ENCODE measurements at regions not wholly inside any gene's neighbourhood (a gene's known extent, or its start where the extent isn't known, plus 50 kb on each side); places are given as distances from the start of the nearest gene placed in this dataset.

- H3K9me3 ChIP-seq = no peaks in the 10 kb centered on the region
- no peaks in the 10 kb centered on the region for H3K36me3 Mint-ChIP-seq
- no peaks in the 10 kb centered on the region for H3K36me3 ChIP-seq (ENCODE audit: control insufficient read depth in 2 of 2, extremely low read depth in 1 of 2, insufficient read depth in 1 of 2, low read length in 1 of 2)
- no peak overlapping the region for H3K4me3 ChIP-seq (ENCODE audit: control insufficient read depth in 1 of 2, extremely low read depth in 1 of 2, low read length in 1 of 2)
- POLR2A ChIA-PET = no interaction called here
- WGBS (ENCODE audit: insufficient coverage) = 88% methylated on average over 8 of the region's 11 CpGs
- no peak overlapping the region for H3K27ac ChIP-seq (ENCODE audit: low read length)
- H3K9me3 Mint-ChIP-seq = no peaks in the 10 kb centered on the region
- H3K4me1 ChIP-seq (ENCODE audit: control insufficient read depth in 1 of 2, extremely low read depth in 1 of 2, insufficient read depth in 2 of 2, low read length in 2 of 2) = no peaks in the 10 kb centered on the region
- peaks cover 0 to 3% of the 10 kb centered on the region in 2 donors for H3K27me3 Mint-ChIP-seq
- H3K4me3 Mint-ChIP-seq = no peak overlapping the region
- DNase-seq (no peak), ATAC-seq (replicated peaks in 1 of 4) (no peak)
- CTCF ChIA-PET = no interaction called here
- H3K27me3 ChIP-seq (replicated peaks in 1 of 2; ENCODE audit: control insufficient read depth in 2 of 2, extremely low read depth in 1 of 2, insufficient read depth in 2 of 2, low read length in 1 of 2) = peaks cover 0 to 3% of the 10 kb centered on the region in 2 experiments
- no peaks in the 10 kb centered on the region for H3K4me1 Mint-ChIP-seq
- H3K27ac Mint-ChIP-seq = no peak overlapping the region
Observed at GRCh38 chr7:3207387-3207902, 93.6 kb upstream of the SDK1 start.

GRCh38 chr7:3210531-3210930 lies 90.5 kb upstream of the SDK1 start:
- Histone ChIP-seq H3K4me1 (ENCODE audit: control insufficient read depth in 1 of 2, extremely low read depth in 1 of 2, insufficient read depth in 2 of 2, low read length in 2 of 2) (no peaks in the 10 kb centered on the region), H3K9me3 (no peaks in the 10 kb centered on the region), H3K27me3 (replicated peaks in 1 of 2; ENCODE audit: control insufficient read depth in 2 of 2, extremely low read depth in 1 of 2, insufficient read depth in 2 of 2, low read length in 1 of 2) (peaks cover 0 to 3% of the 10 kb centered on the region in 2 experiments), H3K27ac (ENCODE audit: low read length) (no peak overlapping the region), H3K36me3 (ENCODE audit: control insufficient read depth in 2 of 2, extremely low read depth in 1 of 2, insufficient read depth in 1 of 2, low read length in 1 of 2) (no peaks in the 10 kb centered on the region), H3K4me3 (ENCODE audit: control insufficient read depth in 1 of 2, extremely low read depth in 1 of 2, low read length in 1 of 2) (no peak overlapping the region)
- ATAC-seq (replicated peaks in 1 of 4) (no peak), DNase-seq (no peak)
- ChIA-PET POLR2A (no interaction called here), CTCF (no interaction called here)
- Mint-ChIP-seq H3K27me3 (peaks cover 0 to 3% of the 10 kb centered on the region in 2 donors), H3K4me3 (no peak overlapping the region), H3K36me3 (no peaks in the 10 kb centered on the region), H3K27ac (no peak overlapping the region), H3K4me1 (no peaks in the 10 kb centered on the region), H3K9me3 (no peaks in the 10 kb centered on the region)
- no CpG with 5 or more reads among the region's 2 CpGs for WGBS (ENCODE audit: insufficient coverage)

DNA sequence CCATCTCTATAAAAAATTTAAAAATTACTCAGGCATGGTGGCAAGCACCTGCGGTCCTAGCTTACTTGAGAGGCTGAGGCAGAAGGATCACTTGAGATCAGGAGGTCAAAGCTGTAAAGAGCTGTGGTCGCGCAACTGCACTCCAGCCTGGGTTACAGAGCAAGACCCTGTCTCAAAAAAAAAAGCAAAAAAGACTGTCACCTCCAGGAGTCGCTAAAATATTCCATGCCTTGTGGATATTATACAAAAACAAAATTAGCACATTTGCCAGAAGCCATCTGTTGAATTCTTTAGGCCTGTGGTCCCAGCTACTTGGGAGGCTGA lies 87.0 kb upstream of the SDK1 start:
- WGBS (ENCODE audit: insufficient coverage) = 86% methylated on average over 1 of the region's 4 CpGs
- no peak overlapping the region for H3K4me3 ChIP-seq (ENCODE audit: control insufficient read depth in 1 of 2, extremely low read depth in 1 of 2, low read length in 1 of 2)
- no peaks in the 10 kb centered on the region for H3K9me3 ChIP-seq
- Mint-ChIP-seq H3K27ac (no peak overlapping the region), H3K9me3 (no peaks in the 10 kb centered on the region), H3K4me1 (peaks cover 8 to 11% (median 10%) of the 10 kb centered on the region in 3 donors), H3K27me3 (peaks cover 6 to 14% of the 10 kb centered on the region in 2 donors), H3K36me3 (no peaks in the 10 kb centered on the region), H3K4me3 (no peak overlapping the region)
- DNase-seq (no peak), ATAC-seq (replicated peaks in 1 of 4) (no peak)
- no peaks in the 10 kb centered on the region for H3K4me1 ChIP-seq (ENCODE audit: control insufficient read depth in 1 of 2, extremely low read depth in 1 of 2, insufficient read depth in 2 of 2, low read length in 2 of 2)
- no peaks in the 10 kb centered on the region for H3K36me3 ChIP-seq (ENCODE audit: control insufficient read depth in 2 of 2, extremely low read depth in 1 of 2, insufficient read depth in 1 of 2, low read length in 1 of 2)
- H3K27me3 ChIP-seq (replicated peaks in 1 of 2; ENCODE audit: control insufficient read depth in 2 of 2, extremely low read depth in 1 of 2, insufficient read depth in 2 of 2, low read length in 1 of 2) = no peaks in the 10 kb centered on the region
- ChIA-PET POLR2A (no interaction called here), CTCF (no interaction called here)
- H3K27ac ChIP-seq (ENCODE audit: low read length) = no peak overlapping the region

- H3K4me3 ChIP-seq (ENCODE audit: control insufficient read depth in 1 of 2, extremely low read depth in 1 of 2, low read length in 1 of 2) = no peak overlapping the region
- H3K27me3 ChIP-seq (replicated peaks in 1 of 2; ENCODE audit: control insufficient read depth in 2 of 2, extremely low read depth in 1 of 2, insufficient read depth in 2 of 2, low read length in 1 of 2) = no peaks in the 10 kb centered on the region
- Mint-ChIP-seq H3K4me1 (peaks cover 8 to 12% (median 11%) of the 10 kb centered on the region in 3 donors), H3K4me3 (no peak overlapping the region), H3K27me3 (peaks cover 6 to 17% of the 10 kb centered on the region in 2 donors), H3K36me3 (no peaks in the 10 kb centered on the region), H3K9me3 (no peaks in the 10 kb centered on the region), H3K27ac (no peak overlapping the region)
- no peaks in the 10 kb centered on the region for H3K36me3 ChIP-seq (ENCODE audit: control insufficient read depth in 2 of 2, extremely low read depth in 1 of 2, insufficient read depth in 1 of 2, low read length in 1 of 2)
- WGBS (ENCODE audit: insufficient coverage) = 85% methylated on average over 8 of the region's 14 CpGs
- POLR2A ChIA-PET = no interaction called here
- DNase-seq (no peak), ATAC-seq (replicated peaks in 1 of 4) (no peak)
- H3K9me3 ChIP-seq = no peaks in the 10 kb centered on the region
- CTCF ChIA-PET = no interaction called here
- H3K27ac ChIP-seq (ENCODE audit: low read length) = no peak overlapping the region
- no peaks in the 10 kb centered on the region for H3K4me1 ChIP-seq (ENCODE audit: control insufficient read depth in 1 of 2, extremely low read depth in 1 of 2, insufficient read depth in 2 of 2, low read length in 2 of 2)
Observed at GRCh38 chr7:3215624-3216585, 85.1 kb upstream of the SDK1 start.

GRCh38 chr7:3217166-3217565 lies 83.9 kb upstream of the SDK1 start:
- no peaks in the 10 kb centered on the region for H3K4me1 ChIP-seq (ENCODE audit: control insufficient read depth in 1 of 2, extremely low read depth in 1 of 2, insufficient read depth in 2 of 2, low read length in 2 of 2)
- POLR2A ChIA-PET = interaction anchor here in 1 of 2 donors (0.5 kb wide), 1 partner anchor 812 kb away, joined by 4 read pairs; no protein-coding TSS in a partner anchor
- H3K27me3 ChIP-seq (replicated peaks in 1 of 2; ENCODE audit: control insufficient read depth in 2 of 2, extremely low read depth in 1 of 2, insufficient read depth in 2 of 2, low read length in 1 of 2) = no peaks in the 10 kb centered on the region
- Mint-ChIP-seq H3K9me3 (no peaks in the 10 kb centered on the region), H3K4me1 (peaks cover 8 to 12% (median 11%) of the 10 kb centered on the region in 3 donors), H3K27me3 (peaks cover 10 to 18% of the 10 kb centered on the region in 2 donors), H3K36me3 (no peaks in the 10 kb centered on the region), H3K4me3 (no peak overlapping the region), H3K27ac (no peak overlapping the region)
- no peak for DNase-seq
- no peak for ATAC-seq (replicated peaks in 1 of 4)
- H3K27ac ChIP-seq (ENCODE audit: low read length) = no peak overlapping the region
- no peak overlapping the region for H3K4me3 ChIP-seq (ENCODE audit: control insufficient read depth in 1 of 2, extremely low read depth in 1 of 2, low read length in 1 of 2)
- H3K36me3 ChIP-seq (ENCODE audit: control insufficient read depth in 2 of 2, extremely low read depth in 1 of 2, insufficient read depth in 1 of 2, low read length in 1 of 2) = no peaks in the 10 kb centered on the region
- CTCF ChIA-PET = no interaction called here
- H3K9me3 ChIP-seq = no peaks in the 10 kb centered on the region
- no CpG with 5 or more reads among the region's 3 CpGs for WGBS (ENCODE audit: insufficient coverage)

DNA sequence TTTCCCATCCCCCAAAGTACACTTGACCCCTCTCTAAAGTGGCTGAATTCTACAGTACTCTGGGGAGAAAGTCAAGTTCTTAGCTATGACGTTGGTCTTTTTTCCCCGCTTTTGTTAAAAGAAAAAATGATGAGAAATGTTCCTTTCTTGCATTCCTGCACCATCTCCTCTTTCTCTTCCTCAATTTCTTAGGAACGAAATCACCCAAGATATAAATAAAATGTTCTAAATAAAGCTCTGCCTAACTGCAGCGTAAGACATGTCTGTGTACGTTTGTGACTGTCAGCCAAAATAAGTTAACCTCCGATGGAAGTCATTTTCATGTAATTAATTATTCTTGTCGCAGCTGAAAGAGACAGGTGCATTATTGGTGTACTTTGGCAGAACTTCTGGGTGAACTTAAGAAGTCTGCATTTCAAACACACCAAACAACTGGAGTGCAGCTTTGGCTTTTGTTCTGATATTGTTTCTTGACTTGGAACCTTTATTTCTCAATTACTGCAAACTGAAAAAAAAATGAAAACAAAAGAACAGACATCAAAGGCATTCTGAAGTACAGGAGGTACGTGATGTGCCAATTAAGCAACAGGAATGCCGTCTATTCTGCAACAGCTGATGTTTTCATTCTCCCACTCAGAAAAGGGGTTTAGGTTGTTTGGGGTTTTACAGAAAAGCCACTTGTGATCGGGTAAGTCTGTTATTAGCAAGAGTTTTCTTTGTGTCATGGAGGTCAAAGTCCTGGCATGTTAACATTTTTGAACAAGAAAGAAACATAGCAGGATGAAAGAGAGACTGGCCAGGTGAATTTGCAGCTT lies 82.4 kb upstream of the SDK1 start:
- H3K27ac ChIP-seq (ENCODE audit: low read length) = no peak overlapping the region
- no peaks in the 10 kb centered on the region for H3K4me1 ChIP-seq (ENCODE audit: control insufficient read depth in 1 of 2, extremely low read depth in 1 of 2, insufficient read depth in 2 of 2, low read length in 2 of 2)
- H3K36me3 Mint-ChIP-seq = no peaks in the 10 kb centered on the region
- H3K4me3 ChIP-seq (ENCODE audit: control insufficient read depth in 1 of 2, extremely low read depth in 1 of 2, low read length in 1 of 2) = no peak overlapping the region
- H3K4me3 Mint-ChIP-seq = peak overlapping the region in 1 of 3 donors; percentile 2
- POLR2A ChIA-PET = interaction anchor here in 1 of 2 donors (0.6 kb wide), 1 partner anchor 469 kb away, joined by 6 read pairs; no protein-coding TSS in a partner anchor
- H3K27ac Mint-ChIP-seq = no peak overlapping the region
- no peaks in the 10 kb centered on the region for H3K9me3 Mint-ChIP-seq
- H3K4me1 Mint-ChIP-seq = peaks cover 8 to 12% (median 11%) of the 10 kb centered on the region in 3 donors
- no peak for ATAC-seq (replicated peaks in 1 of 4)
- no peaks in the 10 kb centered on the region for H3K9me3 ChIP-seq
- H3K27me3 Mint-ChIP-seq = peaks cover 10 to 18% of the 10 kb centered on the region in 2 donors
- CTCF ChIA-PET = no interaction called here
- H3K36me3 ChIP-seq (ENCODE audit: control insufficient read depth in 2 of 2, extremely low read depth in 1 of 2, insufficient read depth in 1 of 2, low read length in 1 of 2) = no peaks in the 10 kb centered on the region
- 10% methylated on average over 4 of the region's 10 CpGs for WGBS (ENCODE audit: insufficient coverage)
- no peak for DNase-seq
- no peaks in the 10 kb centered on the region for H3K27me3 ChIP-seq (replicated peaks in 1 of 2; ENCODE audit: control insufficient read depth in 2 of 2, extremely low read depth in 1 of 2, insufficient read depth in 2 of 2, low read length in 1 of 2)

Data from T-cell (primary cell).